DMS 273 treated with DMSO at 0.1 percent for 48 hours (cell line): ENCODE measurements at regions not wholly inside any gene's neighbourhood (a gene's known extent, or its start where the extent isn't known, plus 50 kb on each side); places are given as distances from the start of the nearest gene placed in this dataset.

ENCODE experiments used
- DNase-seq: peaks from one replicate; lab custom pipeline; 2025; lab: John Stamatoyannopoulos, UW

DNA sequence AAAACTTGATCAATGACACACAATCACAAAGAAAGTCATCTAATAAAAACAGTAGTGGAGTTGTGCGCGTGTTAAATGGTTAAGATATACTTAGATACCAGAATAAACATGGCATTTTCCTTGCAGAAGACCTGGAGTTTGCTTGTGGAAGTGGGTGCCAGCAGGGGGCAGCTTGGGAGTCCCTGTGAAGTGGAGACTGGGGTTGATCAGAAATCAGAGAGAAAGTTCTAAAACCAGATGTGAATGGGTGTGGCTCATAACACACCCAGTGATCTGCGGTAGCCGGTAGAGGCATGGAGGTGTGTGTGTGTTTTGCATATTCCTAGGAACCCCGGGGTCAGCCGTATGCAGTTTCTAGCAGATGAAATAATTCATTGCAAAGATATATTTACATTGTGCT is 300.1 kb upstream of the TRIB2 start:
- DNase-seq: no peak

- DNase-seq: no peak
Observed at GRCh38 chr2:12417786-12418185, 298.9 kb upstream of the TRIB2 start.

DNA sequence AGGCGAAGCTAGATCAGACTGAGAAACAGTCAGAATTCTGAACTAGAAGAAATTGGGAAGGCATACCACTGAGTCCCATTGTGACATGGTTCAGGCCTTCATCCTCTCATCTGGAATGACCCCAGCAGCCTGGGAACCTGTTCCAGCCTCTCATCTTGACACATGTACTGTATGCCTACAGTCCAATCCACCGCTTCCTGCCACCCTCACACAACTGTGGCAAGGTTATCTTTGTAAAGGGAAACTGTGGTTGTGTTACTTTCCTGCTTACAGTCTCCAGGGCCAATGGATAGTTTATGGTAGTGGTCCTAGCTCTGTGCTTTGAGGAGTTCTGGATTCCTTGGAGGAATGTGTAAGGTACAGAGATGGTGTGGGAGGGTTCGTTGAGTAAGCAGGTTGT is 296.9 kb upstream of the TRIB2 start:
- DNase-seq: no peak

DNA sequence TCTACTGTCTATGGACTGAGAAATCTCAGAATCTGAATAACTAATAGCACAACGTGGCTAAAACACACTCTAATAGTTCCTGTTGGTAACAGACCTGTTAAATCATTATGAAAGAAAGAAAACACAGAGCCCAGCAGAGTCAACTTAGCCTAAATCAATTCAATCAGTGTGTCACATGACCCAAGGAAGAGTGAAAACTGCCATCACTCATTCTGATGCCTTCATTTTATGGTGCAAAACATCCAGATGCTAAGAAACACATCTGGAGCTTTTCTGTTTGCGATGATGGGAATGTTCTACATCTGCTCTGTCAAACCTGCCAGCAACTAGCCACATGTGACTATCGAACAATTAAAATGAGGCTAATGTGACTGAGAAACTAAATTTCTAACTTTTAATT is 295.7 kb upstream of the TRIB2 start:
- no peak for DNase-seq

GRCh38 chr2:12424219-12424618 is 292.5 kb upstream of the TRIB2 start:
- no peak for DNase-seq

GRCh38 chr2:12424809-12425208 is 291.9 kb upstream of the TRIB2 start:
- DNase-seq: no peak

DNA sequence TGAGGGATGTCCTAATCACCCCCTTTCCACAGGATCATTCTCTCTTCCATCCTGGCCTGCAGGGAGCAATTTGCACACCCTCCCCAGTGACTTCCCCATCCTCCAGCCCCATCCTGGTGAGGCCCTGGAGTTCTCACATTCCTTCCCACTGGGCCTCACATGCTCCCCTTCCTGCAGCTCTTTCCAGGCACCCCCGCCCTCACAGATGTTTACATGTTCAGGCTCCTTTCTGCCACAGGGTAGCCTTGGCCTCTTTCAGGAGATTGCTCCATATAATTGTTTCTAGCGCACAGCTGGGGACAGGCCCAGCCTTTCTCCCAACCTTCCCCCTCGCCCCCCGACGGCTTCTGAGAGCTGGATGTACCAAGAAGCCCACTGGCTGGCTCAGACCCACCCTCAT is 288.4 kb upstream of the TRIB2 start:
- no peak for DNase-seq

GRCh38 chr2:12428786-12429185 is 287.9 kb upstream of the TRIB2 start:
- DNase-seq: no peak

GRCh38 chr2:12429779-12430406 is 286.8 kb upstream of the TRIB2 start:
- no peak for DNase-seq

- DNase-seq: no peak
Observed at GRCh38 chr2:12430407-12431133, 286.2 kb upstream of the TRIB2 start.

DNA sequence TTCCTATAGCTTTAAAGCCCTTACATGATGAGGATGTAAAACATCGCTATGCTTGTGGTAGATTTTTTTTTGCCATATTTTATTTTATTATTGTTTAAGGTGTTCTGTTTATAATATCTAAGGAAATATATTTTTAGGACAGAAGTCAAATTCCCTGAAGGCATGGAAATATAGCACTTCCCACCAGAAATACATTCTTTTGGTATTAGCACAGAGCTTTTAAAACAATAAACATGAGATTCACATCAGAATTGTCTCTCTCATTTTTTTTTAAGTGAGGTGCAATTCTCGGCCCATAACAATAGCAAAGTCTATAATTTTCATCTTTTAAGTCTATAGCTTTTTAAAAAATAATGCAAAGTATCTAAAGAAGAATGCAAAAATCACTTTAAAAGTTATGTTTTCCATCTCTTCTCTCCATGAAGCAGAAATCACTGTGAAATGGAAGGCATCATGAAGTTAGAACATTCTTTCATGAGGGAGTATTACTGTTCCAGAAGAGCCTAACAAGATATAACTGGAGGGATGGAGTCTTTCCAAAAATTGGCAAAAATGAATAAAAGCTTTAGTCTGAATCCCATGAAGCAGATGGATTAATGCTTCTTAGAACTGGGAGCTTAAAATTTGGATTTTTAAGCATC is 283.6 kb upstream of the TRIB2 start:
- no peak for DNase-seq

DNA sequence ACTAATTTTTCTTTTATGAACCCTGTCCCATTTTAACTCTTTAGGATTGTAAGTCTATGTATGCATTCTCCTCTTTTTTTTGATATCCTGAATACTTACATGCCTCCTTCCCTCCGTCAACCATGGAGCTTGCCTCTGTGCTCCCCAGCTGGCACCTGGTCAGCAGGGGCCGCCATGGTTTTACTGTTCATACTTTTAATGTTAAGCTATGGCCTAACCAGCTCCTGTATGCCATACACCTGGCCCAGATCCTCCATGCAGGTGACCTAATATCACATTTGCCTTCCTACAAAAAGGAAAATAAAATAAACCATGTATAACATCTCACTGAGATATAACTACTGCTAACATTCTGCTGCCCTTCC is 283.1 kb upstream of the TRIB2 start:
- no peak for DNase-seq

DNA sequence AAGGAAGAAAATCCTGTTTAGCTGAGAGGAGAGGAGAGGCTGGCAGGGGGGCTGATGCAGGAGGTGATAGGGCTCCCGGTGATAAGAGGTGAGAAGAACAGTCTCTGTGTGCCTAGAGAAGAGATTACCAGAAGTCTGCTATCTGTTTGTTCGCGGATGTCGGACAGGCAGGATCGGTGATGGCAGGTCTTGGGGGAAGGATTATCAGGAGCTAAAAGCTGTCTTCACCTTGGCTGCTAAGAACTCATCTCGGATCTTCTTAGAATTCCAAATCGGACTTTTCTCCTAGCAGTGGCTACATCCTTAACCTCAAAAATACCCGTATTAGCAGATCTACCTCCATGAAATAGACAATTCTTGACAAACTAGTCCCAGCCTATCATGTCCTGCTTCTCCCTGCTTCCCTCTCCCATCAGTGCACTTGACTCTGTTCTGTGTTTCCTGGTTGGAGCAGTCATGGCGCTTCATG is 282.1 kb upstream of the TRIB2 start:
- DNase-seq: no peak

DNA sequence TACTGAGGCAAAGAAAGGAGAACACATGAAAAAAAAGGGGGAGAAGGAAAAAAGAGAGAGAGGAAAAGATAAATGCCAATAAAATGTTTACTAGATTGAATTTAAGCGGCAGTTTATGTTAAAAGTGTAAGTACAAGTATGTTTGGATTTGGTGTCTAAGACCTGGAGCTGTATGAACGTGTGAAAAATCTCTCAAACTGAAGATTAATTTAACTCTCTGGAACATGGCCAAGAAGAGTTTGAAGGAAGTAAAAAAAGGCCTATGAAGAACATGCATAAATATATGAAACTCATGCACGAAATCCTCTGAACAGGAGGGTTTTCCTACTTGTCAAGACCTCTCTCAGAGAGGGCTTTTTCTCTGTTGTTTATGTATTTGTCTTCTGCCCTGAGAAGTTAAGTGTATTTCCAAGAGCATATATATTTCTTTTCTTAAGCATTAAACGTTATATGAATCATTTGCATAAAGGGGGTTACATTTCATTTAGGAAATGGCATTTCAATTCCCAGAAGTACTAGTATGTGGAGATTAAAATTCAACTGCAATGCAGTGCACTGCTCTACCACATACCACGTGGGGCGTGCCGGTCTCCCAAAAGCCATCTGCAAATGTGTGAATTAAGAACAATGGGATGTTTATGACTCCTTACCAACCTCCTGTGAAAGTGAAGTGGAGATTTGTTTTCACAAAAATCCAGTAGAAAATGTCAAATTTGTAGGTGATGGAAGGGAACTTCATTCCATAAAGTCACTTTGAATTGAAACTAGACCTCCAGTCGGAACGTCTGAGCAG is 281.1 kb upstream of the TRIB2 start:
- no peak for DNase-seq

DNA sequence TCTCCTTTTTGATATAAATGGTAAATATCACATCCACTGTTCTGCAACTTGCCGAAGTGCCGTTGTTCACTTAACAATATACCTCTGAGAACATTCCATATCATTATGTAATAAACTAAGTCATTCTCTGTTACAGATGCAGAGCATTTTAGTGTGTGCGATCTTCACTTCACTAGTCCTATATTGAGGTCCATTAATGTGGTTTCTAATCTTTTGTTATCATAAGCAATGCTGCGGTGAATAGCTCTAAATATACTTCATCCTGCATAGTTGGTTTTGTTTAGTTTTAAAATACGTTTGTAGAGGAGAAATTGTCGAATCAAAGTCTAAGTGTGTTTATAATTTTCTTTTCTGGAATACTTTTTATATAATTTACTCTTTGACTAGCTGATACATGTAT is 280.3 kb upstream of the TRIB2 start:
- DNase-seq: no peak

DNA sequence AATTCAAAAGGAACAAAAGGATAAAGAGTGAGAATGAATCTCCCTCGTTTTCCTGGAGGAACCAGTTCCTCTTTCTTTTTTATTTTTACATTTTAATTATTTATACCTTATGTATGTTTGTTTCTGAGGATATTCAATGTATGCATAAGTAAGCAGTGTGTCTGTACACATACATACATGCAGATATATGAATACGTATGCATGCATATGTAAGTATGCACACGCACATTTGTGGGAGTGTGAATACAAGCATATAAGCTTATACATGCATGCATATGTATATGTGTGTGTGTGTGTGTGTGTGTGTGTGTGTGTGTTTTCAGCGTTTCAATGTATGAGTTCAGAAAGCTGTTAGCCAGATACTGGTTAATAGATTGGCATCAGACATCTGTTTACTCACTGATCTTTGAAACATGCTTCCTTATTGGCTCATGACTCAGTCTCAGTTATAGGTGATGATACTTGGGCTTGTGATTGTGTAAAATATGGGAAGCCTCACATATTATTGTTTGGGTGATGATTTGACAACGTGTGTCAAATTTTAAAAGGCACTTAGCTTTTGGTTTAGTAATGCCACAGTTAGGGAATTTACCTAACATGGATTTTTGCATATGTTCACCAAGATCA is 279.7 kb upstream of the TRIB2 start:
- DNase-seq: no peak

GRCh38 chr2:12440731-12441130 is 276.0 kb upstream of the TRIB2 start:
- DNase-seq: no peak

DNA sequence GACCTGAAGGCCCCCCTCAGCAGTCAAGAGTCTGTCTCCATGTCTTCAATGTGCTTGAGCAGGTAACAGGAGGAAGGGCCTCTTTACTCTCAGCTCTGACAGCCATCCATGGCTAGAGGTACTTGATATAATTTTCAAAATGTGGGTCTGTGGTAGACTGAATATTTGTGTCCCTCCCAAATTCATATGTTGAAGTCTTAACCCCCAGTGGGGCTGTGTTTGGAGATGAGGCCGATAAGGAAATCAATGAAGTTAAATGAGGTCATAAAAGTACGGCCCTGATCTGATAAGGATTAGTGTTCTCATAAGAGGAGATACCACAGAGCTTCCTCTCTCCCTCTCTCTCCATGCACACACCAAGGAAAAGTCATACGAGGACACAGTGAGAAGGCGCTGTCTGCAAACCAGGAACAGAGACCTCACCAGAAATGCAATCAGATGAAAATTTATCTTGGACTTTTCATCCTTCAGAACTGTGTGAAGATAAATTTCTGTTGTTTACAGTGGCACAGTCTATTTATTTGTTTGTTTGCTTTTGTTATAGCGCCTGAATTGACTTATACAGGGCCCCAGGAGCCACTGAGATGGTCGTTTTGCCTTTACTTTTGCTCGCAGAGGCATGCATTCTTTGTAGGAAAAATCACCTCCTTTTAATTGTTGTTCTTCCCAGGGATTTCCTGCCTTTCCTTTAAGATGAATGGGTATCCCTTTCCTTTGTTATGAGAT is 274.8 kb upstream of the TRIB2 start:
- DNase-seq: no peak

GRCh38 chr2:12442476-12442847 is 274.3 kb upstream of the TRIB2 start:
- DNase-seq: no peak

- no peak for DNase-seq
Observed at GRCh38 chr2:12448846-12449505, 267.8 kb upstream of the TRIB2 start.

- no peak for DNase-seq
Observed at GRCh38 chr2:12451726-12452125, 265.0 kb upstream of the TRIB2 start.
